H1 (cell line): ENCODE measurements at regions not wholly inside any gene's neighbourhood (a gene's known extent, or its start where the extent isn't known, plus 50 kb on each side); places are given as distances from the start of the nearest gene placed in this dataset.

Source experiments
- CTCF ChIA-PET: fragments of 300-600 bp; sonication (Branson Sonifier 250); formaldehyde crosslinking; loops from one replicate; lab custom pipeline; 2021; ENCODE audit not compliant: partially characterized antibody; lab: Charles Lee
- POLR2A ChIA-PET: fragments of 300-600 bp; sonication (Branson Sonifier 250); formaldehyde crosslinking; loops from one replicate; lab custom pipeline; 2021; ENCODE audit warnings: inconsistent platforms; ENCODE audit not compliant: partially characterized antibody; lab: Charles Lee
- DNase-seq, 2 experiments: peaks; one replicate each; pipeline versions ENCODE4 v3.0.0 to v3.0.0-alpha.2; 2010 to 2022; ENCODE audit warnings: low spot score in 2 of 2, low read depth in 1 of 2, mixed read lengths in 1 of 2
- FAIRE-seq: peaks from 2 replicates; lab custom pipeline; 2011; peaks lifted over from hg19 to GRCh38; lab: Jason Lieb, UNC
- H2AFZ ChIP-seq: 2 replicates; pipeline ENCODE4 v1.8.1; 2012; ENCODE audit warnings: low read length, inconsistent platforms
- H2AK5ac ChIP-seq: 2 replicates; pipeline ENCODE4 v1.6.1; 2013; ENCODE audit warnings: low read depth, low read length
- H2BK120ac ChIP-seq: replicated peaks from 2 replicates; pipeline ENCODE3; 2013; ENCODE audit warnings: low read depth, low read length, inconsistent platforms
- H2BK12ac ChIP-seq: 2 replicates; pipeline ENCODE4 v1.6.1; 2013; ENCODE audit warnings: low read depth, low read length
- H2BK15ac ChIP-seq: 2 replicates; pipeline ENCODE4 v1.6.1; 2013; ENCODE audit warnings: low read length
- H2BK20ac ChIP-seq: 2 replicates; pipeline ENCODE4 v1.6.1; 2013; ENCODE audit warnings: low read length
- H2BK5ac ChIP-seq: 2 replicates; pipeline ENCODE4 v1.6.1; 2013; ENCODE audit warnings: low read depth, low read length
- H3K14ac ChIP-seq: 2 replicates; pipeline ENCODE4 v1.6.1; 2013; ENCODE audit warnings: inconsistent platforms; ENCODE audit not compliant: insufficient read length
- H3K18ac ChIP-seq: 2 replicates; pipeline ENCODE4 v1.6.1; 2013; ENCODE audit warnings: low read length; ENCODE audit errors: extremely low read depth
- H3K23ac ChIP-seq: 2 replicates; pipeline ENCODE4 v1.6.1; 2013; ENCODE audit warnings: inconsistent platforms; ENCODE audit not compliant: insufficient read length
- H3K23me2 ChIP-seq: 2 replicates; pipeline ENCODE4 v1.6.1; 2013; ENCODE audit warnings: low read depth, low read length
- H3K27ac ChIP-seq: 2 replicates; pipeline ENCODE4 v1.6.1; 2011; ENCODE audit warnings: low read depth, low read length, inconsistent platforms
- H3K27me3 ChIP-seq, 4 experiments: replicated peaks in 1 of 4; 1 replicate in 1 of 4; 2 replicates in 3 of 4; pipeline versions ENCODE4 v1.6.1 to v1.8.1; 2011 to 2013; ENCODE audit warnings: low read length in 3 of 4, mild to moderate bottlenecking in 3 of 4, inconsistent platforms in 2 of 4, mixed read lengths in 2 of 4, moderate library complexity in 1 of 4; ENCODE audit not compliant: control insufficient read depth in 3 of 4, insufficient read depth in 3 of 4; ENCODE audit errors: extremely low read depth in 1 of 4
- H3K36me3 ChIP-seq, 4 experiments: 2 replicates each; pipeline versions ENCODE4 v1.6.1 to v1.8.1; 2011 to 2013; ENCODE audit warnings: mild to moderate bottlenecking in 4 of 4, low read length in 3 of 4, moderate library complexity in 2 of 4, control low read depth in 1 of 4, inconsistent platforms in 1 of 4; ENCODE audit not compliant: insufficient read depth in 4 of 4, control insufficient read depth in 2 of 4
- H3K4ac ChIP-seq: replicated peaks from 2 replicates; pipeline ENCODE3; 2013; ENCODE audit warnings: low read length, low read depth, mixed read lengths, inconsistent platforms; ENCODE audit not compliant: insufficient read length
- H3K4me1 ChIP-seq, 4 experiments: replicated peaks in 1 of 4; 1 replicate in 1 of 4; 2 replicates in 3 of 4; pipeline versions ENCODE4 v1.6.1 to v1.8.1; 2011 to 2013; ENCODE audit warnings: low read length in 3 of 4, inconsistent platforms in 2 of 4, mixed read lengths in 1 of 4; ENCODE audit not compliant: insufficient read depth in 4 of 4, control insufficient read depth in 3 of 4
- H3K4me2 ChIP-seq, 2 experiments: 2 replicates each; pipeline versions ENCODE4 v1.6.1 to v1.8.1; 2011 to 2013; ENCODE audit warnings: low read depth in 2 of 2, low read length in 2 of 2, control low read depth in 1 of 2, inconsistent platforms in 1 of 2, mild to moderate bottlenecking in 1 of 2; ENCODE audit not compliant: insufficient read depth in 1 of 2
- H3K4me3 ChIP-seq, 4 experiments: fragments of 200-600, 300-600 bp in 1 of 4; sonication (generic), shearing (Covaris generic), sonication (Bioruptor Twin) in 1 of 4; 2 replicates each; pipeline versions ENCODE4 v1.5.1 to v1.8.1; 2011 to 2016; ENCODE audit warnings: low read length in 4 of 4, low read depth in 3 of 4, control low read depth in 2 of 4, inconsistent platforms in 2 of 4, mild to moderate bottlenecking in 2 of 4, mixed read lengths in 1 of 4, moderate library complexity in 1 of 4; ENCODE audit not compliant: insufficient read depth in 2 of 4; ENCODE audit errors: extremely low read depth in 1 of 4
- H3K56ac ChIP-seq: replicated peaks from 2 replicates; pipeline ENCODE3; 2013; ENCODE audit warnings: low read depth, mild to moderate bottlenecking, mixed read lengths, low read length, inconsistent platforms; ENCODE audit not compliant: insufficient read length
- H3K79me1 ChIP-seq: 2 replicates; pipeline ENCODE4 v1.6.1; 2013; ENCODE audit warnings: low read depth, low read length, control low read depth
- H3K79me2 ChIP-seq, 2 experiments: 2 replicates each; pipeline versions ENCODE4 v1.6.1 to v1.8.1; 2012 to 2013; ENCODE audit warnings: low read length in 2 of 2, mild to moderate bottlenecking in 2 of 2, inconsistent platforms in 1 of 2; ENCODE audit not compliant: insufficient read depth in 2 of 2, control insufficient read depth in 1 of 2
- H3K9ac ChIP-seq, 4 experiments: replicated peaks in 1 of 4; 1 replicate in 1 of 4; 2 replicates in 3 of 4; pipeline versions ENCODE4 v1.6.1 to v1.8.1; 2011 to 2013; ENCODE audit warnings: low read depth in 3 of 4, low read length in 3 of 4, control low read depth in 2 of 4, mild to moderate bottlenecking in 2 of 4, moderate library complexity in 2 of 4, inconsistent platforms in 1 of 4; ENCODE audit errors: extremely low read depth in 1 of 4
- H3K9me3 ChIP-seq, 2 experiments: 2 replicates each; pipeline versions ENCODE4 v1.6.1 to v1.8.1; 2012 to 2013; ENCODE audit warnings: mild to moderate bottlenecking in 2 of 2, moderate library complexity in 2 of 2, control low read depth in 1 of 2, inconsistent platforms in 1 of 2, low read depth in 1 of 2, low read length in 1 of 2, mixed read lengths in 1 of 2; ENCODE audit not compliant: insufficient read depth in 2 of 2
- H4K20me1 ChIP-seq, 2 experiments: replicated peaks in 1 of 2; 2 replicates each; pipeline versions ENCODE3 to v1.8.1; 2011 to 2013; ENCODE audit warnings: inconsistent platforms in 2 of 2, low read length in 2 of 2, mild to moderate bottlenecking in 1 of 2; ENCODE audit not compliant: insufficient read depth in 2 of 2, control insufficient read depth in 1 of 2
- H4K5ac ChIP-seq: 2 replicates; pipeline ENCODE4 v1.6.1; 2013; ENCODE audit warnings: low read length, low read depth, mixed read lengths, inconsistent platforms; ENCODE audit not compliant: insufficient read length
- H4K8ac ChIP-seq: 2 replicates; pipeline ENCODE4 v1.8.0; 2013; ENCODE audit warnings: mild to moderate bottlenecking, moderate library complexity, low read length, inconsistent platforms; ENCODE audit not compliant: insufficient read depth; ENCODE audit errors: extremely low read depth
- H4K91ac ChIP-seq: replicated peaks from 2 replicates; pipeline ENCODE3; 2013; ENCODE audit warnings: low read length, mixed read lengths, inconsistent platforms; ENCODE audit not compliant: insufficient read length
- CHD2 ChIP-seq: IDR thresholded peaks from 2 replicates; pipeline ENCODE4 v1.6.1; 2012; ENCODE audit warnings: low read length, improper control_type of control experiment
- TEAD4 ChIP-seq: IDR thresholded peaks from 2 replicates; pipeline ENCODE4 v1.6.1; 2012; ENCODE audit warnings: low read depth, low read length, inconsistent platforms, mixed read lengths
- WGBS, 2 experiments: shearing (Covaris generic) in 1 of 2; methylation state at CpG; one replicate each; pipeline versions ENCODE4 v1.1.6 to v1.1.7; 2013 to 2015; ENCODE audit warnings: low lambda C conversion rate in 2 of 2, mixed read lengths in 2 of 2, inconsistent platforms in 1 of 2, low coverage in 1 of 2, missing lambda C conversion rate in 1 of 2; ENCODE audit not compliant: insufficient replicate concordance in 2 of 2, insufficient coverage in 1 of 2, insufficient read length in 1 of 2; ENCODE audit errors: extremely low coverage in 1 of 2, missing lambda C conversion rate in 1 of 2; 5-methylcytosine and 5-hydroxymethylcytosine counted together

- Histone ChIP-seq H3K4me1 (no peaks in the 10 kb centered on the region), H3K4ac (no peak overlapping the region), H4K5ac (no peak overlapping the region), H2BK12ac (no peak overlapping the region), H3K4me2 (no peak overlapping the region), H3K27me3 (no peaks in the 10 kb centered on the region), H3K23me2 (no peaks in the 10 kb centered on the region), H3K9ac (no peak overlapping the region), H2AFZ (no peak overlapping the region), H2BK20ac (no peak overlapping the region), H3K18ac (no peak overlapping the region), H3K36me3 (no peaks in the 10 kb centered on the region), H3K79me2 (no peaks in the 10 kb centered on the region), H3K23ac (no peak overlapping the region), H3K14ac (no peak overlapping the region), H2BK5ac (no peak overlapping the region), H2BK15ac (no peak overlapping the region), H4K91ac (no peak overlapping the region), H3K4me3 (no peak overlapping the region), H2BK120ac (no peak overlapping the region), H4K20me1 (no peaks in the 10 kb centered on the region), H3K79me1 (no peaks in the 10 kb centered on the region), H3K56ac (no peak overlapping the region), H3K27ac (no peak overlapping the region), H4K8ac (no peak overlapping the region)
- FAIRE-seq = no peak
- CTCF ChIA-PET = no interaction called here
- POLR2A ChIA-PET = no interaction called here
- no peak for TF ChIP-seq TEAD4
- no peak for TF ChIP-seq CHD2
- TF ChIP-seq, all 59 proteins: peak for 0
- no peak overlapping the region for H2AK5ac ChIP-seq
- WGBS, 2 experiments = 93% methylated on average over 3 of the region's 3 CpGs; no CpG with 5 or more reads in 1 of the 2 experiments
- H3K9me3 ChIP-seq = no peaks in the 10 kb centered on the region
- no peak for DNase-seq
Measured at GRCh38 chr12:71236133-71236660, 78.4 kb upstream of the TSPAN8 start.
